ENCODE measurements at regions not wholly inside any gene's neighbourhood (a gene's known extent, or its start where the extent isn't known, plus 50 kb on each side); places are given as distances from the start of the nearest gene placed in this dataset.

GRCh38 chr1:20430355-20431175 lies 55.4 kb downstream of the CAMK2N1 start:
- TF ChIP-seq EZH2 (IDR thresholded peaks at IDR 0.05; ENCODE audit: low read length) (no peak), CTCF (optimal IDR thresholded peaks at IDR 0.05 in 1 of 3, IDR thresholded peaks at IDR 0.05 in 1 of 3, conservative IDR thresholded peaks at IDR 0.05 in 1 of 3; ENCODE audit: extremely low read depth in 1 of 3, insufficient read depth in 2 of 3, low read length in 3 of 3) (peak; percentile 78 to 90 (median 90))
- no peak overlapping the region for H2AFZ ChIP-seq (ENCODE audit: control insufficient read depth, low read length)

GRCh38 chr1:20429296-20429695 lies 56.7 kb downstream of the CAMK2N1 start:
- Histone ChIP-seq H2AFZ (ENCODE audit: control insufficient read depth, low read length) (no peak overlapping the region), H3K79me2 (ENCODE audit: control insufficient read depth, insufficient read depth, low read length) (no peaks in the 10 kb centered on the region), H3K36me3 (ENCODE audit: control insufficient read depth in 2 of 2, extremely low read depth in 1 of 2, insufficient read depth in 2 of 2, low read length in 2 of 2) (no peaks in the 10 kb centered on the region), H3K27ac (ENCODE audit: control insufficient read depth, insufficient read depth, low read length) (no peak overlapping the region), H3K9me1 (ENCODE audit: control insufficient read depth, extremely low read depth, insufficient read depth, low read length) (peaks cover 2% of the 10 kb centered on the region), H3K4me2 (ENCODE audit: control insufficient read depth, extremely low read depth, insufficient read depth, low read depth, low read length) (no peak overlapping the region), H3K9me3 (ENCODE audit: control insufficient read depth, low read depth, low read length) (no peaks in the 10 kb centered on the region), H3K4me1 (ENCODE audit: control insufficient read depth, extremely low read depth, insufficient read depth, low read length) (peaks cover 12% of the 10 kb centered on the region), H3K9ac (ENCODE audit: control insufficient read depth, extremely low read depth, insufficient read depth, low read length) (no peak overlapping the region), H4K20me1 (ENCODE audit: control insufficient read depth, extremely low read depth, insufficient read depth, low read length) (no peaks in the 10 kb centered on the region), H3K27me3 (ENCODE audit: control insufficient read depth, extremely low read depth, insufficient read depth, low read length) (no peaks in the 10 kb centered on the region), H3K4me3 (ENCODE audit: control insufficient read depth in 2 of 3, extremely low read depth in 1 of 3, insufficient read depth in 2 of 3, low read depth in 1 of 3, low read length in 3 of 3) (no peak overlapping the region)
- dilution Hi-C loops (cut with MboI; ENCODE audit: extremely low pct_ligation_motif_present, low sequenced_read_pairs) = no loop called here
- FAIRE-seq (no peak), DNase-seq (ENCODE audit: low read depth, low spot score) (no peak)
- TF ChIP-seq EZH2 (IDR thresholded peaks at IDR 0.05; ENCODE audit: low read length) = no peak
- TF ChIP-seq CTCF (optimal IDR thresholded peaks at IDR 0.05 in 1 of 3, IDR thresholded peaks at IDR 0.05 in 1 of 3, conservative IDR thresholded peaks at IDR 0.05 in 1 of 3; ENCODE audit: extremely low read depth in 1 of 3, insufficient read depth in 2 of 3, low read length in 3 of 3) = no peak

More at GRCh38 chr1:20430355-20431175, 55.4 kb downstream of the CAMK2N1 start:
- Histone ChIP-seq H3K27ac (ENCODE audit: control insufficient read depth, insufficient read depth, low read length) (no peak overlapping the region), H3K9ac (ENCODE audit: control insufficient read depth, extremely low read depth, insufficient read depth, low read length) (no peak overlapping the region), H3K4me1 (ENCODE audit: control insufficient read depth, extremely low read depth, insufficient read depth, low read length) (peaks cover 12% of the 10 kb centered on the region), H3K4me3 (ENCODE audit: control insufficient read depth in 2 of 3, extremely low read depth in 1 of 3, insufficient read depth in 2 of 3, low read depth in 1 of 3, low read length in 3 of 3) (no peak overlapping the region), H3K4me2 (ENCODE audit: control insufficient read depth, extremely low read depth, insufficient read depth, low read depth, low read length) (no peak overlapping the region), H3K79me2 (ENCODE audit: control insufficient read depth, insufficient read depth, low read length) (no peaks in the 10 kb centered on the region), H3K9me1 (ENCODE audit: control insufficient read depth, extremely low read depth, insufficient read depth, low read length) (peaks cover 2% of the 10 kb centered on the region), H3K9me3 (ENCODE audit: control insufficient read depth, low read depth, low read length) (no peaks in the 10 kb centered on the region), H3K27me3 (ENCODE audit: control insufficient read depth, extremely low read depth, insufficient read depth, low read length) (peaks cover 4% of the 10 kb centered on the region), H3K36me3 (ENCODE audit: control insufficient read depth in 2 of 2, extremely low read depth in 1 of 2, insufficient read depth in 2 of 2, low read length in 2 of 2) (no peaks in the 10 kb centered on the region), H4K20me1 (ENCODE audit: control insufficient read depth, extremely low read depth, insufficient read depth, low read length) (no peaks in the 10 kb centered on the region)
- dilution Hi-C loops (cut with MboI; ENCODE audit: extremely low pct_ligation_motif_present, low sequenced_read_pairs) = no loop called here
- no peak for FAIRE-seq
- no peak for DNase-seq (ENCODE audit: low read depth, low spot score)

All from keratinocyte (primary cell).